ENCODE measurements at regions not wholly inside any gene's neighbourhood (a gene's known extent, or its start where the extent isn't known, plus 50 kb on each side); places are given as distances from the start of the nearest gene placed in this dataset.

DNA sequence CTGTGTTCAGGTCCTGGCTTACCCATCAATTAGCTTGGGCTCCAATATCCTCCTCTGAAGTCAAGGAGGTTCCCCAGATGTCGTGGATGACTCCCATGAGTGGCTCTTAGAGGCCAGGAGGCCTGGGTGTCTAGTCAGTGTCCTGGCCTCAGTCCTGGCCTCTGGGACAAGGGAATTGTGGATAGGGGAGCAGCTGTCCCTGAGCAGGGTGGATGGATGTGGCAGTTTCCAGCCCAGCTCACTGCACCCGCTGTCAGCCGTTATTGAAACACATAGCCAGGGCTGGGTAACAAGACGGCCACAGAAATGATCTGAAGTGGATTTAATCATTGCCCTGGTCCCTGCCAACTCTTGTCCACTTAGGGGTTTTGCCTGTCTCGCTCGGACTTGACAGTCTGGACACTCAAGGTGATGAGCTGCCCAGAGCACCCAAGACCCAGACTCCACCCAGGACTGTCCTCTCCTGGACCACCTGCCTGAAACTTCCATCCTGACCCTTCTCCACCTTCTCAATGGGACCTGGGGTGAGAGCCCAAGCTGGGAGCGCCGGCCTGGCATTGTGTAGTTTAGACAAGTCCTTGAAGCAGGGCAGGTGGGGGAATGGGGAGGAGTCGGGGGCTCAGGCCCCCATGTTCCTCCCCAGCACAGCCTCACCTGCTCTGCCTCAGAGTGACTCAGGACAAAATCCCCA lies 182.1 kb upstream of the SDK2 start:
- Histone ChIP-seq H4K91ac (replicated peaks; ENCODE audit: insufficient read length, low read length) (no peak overlapping the region), H2BK5ac (ENCODE audit: low read depth, low read length) (peak overlapping the region; percentile 18; the same call in 1 of the 2 replicates), H3K79me2 (ENCODE audit: control insufficient read depth in 1 of 2, insufficient read depth in 2 of 2, low read length in 2 of 2) (no peaks in the 10 kb centered on the region), H3K36me3 (ENCODE audit: control insufficient read depth in 2 of 4, insufficient read depth in 4 of 4, low read length in 3 of 4) (no peaks in the 10 kb centered on the region), H3K23ac (ENCODE audit: insufficient read length) (no peak overlapping the region), H4K5ac (ENCODE audit: insufficient read length, low read depth, low read length) (no peak overlapping the region), H3K79me1 (ENCODE audit: low read depth, low read length) (no peaks in the 10 kb centered on the region), H4K8ac (ENCODE audit: extremely low read depth, insufficient read depth, low read length) (no peak overlapping the region), H4K20me1 (replicated peaks in 1 of 2; ENCODE audit: control insufficient read depth in 1 of 2, insufficient read depth in 2 of 2, low read length in 2 of 2) (no peaks in the 10 kb centered on the region), H3K23me2 (ENCODE audit: low read depth, low read length) (no peaks in the 10 kb centered on the region), H2BK15ac (ENCODE audit: low read length) (0 out of 2 replicates have a peak overlapping the region, but pooled peaks have one; percentile 31), H3K27ac (ENCODE audit: low read depth, low read length) (no peak overlapping the region), H3K4ac (replicated peaks; ENCODE audit: insufficient read length, low read depth, low read length) (no peak overlapping the region), H3K9ac (replicated peaks in 1 of 4; ENCODE audit: extremely low read depth in 1 of 4, low read depth in 3 of 4, low read length in 3 of 4) (no peak overlapping the region), H3K14ac (ENCODE audit: insufficient read length) (no peak overlapping the region), H2BK12ac (ENCODE audit: low read depth, low read length) (peak overlapping the region; percentile 75; the same call in 1 of the 2 replicates), H3K27me3 (replicated peaks in 1 of 4; ENCODE audit: control insufficient read depth in 3 of 4, extremely low read depth in 1 of 4, insufficient read depth in 3 of 4, low read length in 3 of 4) (peaks cover 0 to 39% (median 23%) of the 10 kb centered on the region in 4 experiments; a peak in 6 of 7 replicates), H3K4me1 (replicated peaks in 1 of 4; ENCODE audit: control insufficient read depth in 3 of 4, insufficient read depth in 4 of 4, low read length in 3 of 4) (peaks cover 0 to 16% (median 9%) of the 10 kb centered on the region in 4 experiments; a peak in 6 of 7 replicates), H2BK120ac (replicated peaks; ENCODE audit: low read depth, low read length) (no peak overlapping the region), H3K18ac (ENCODE audit: extremely low read depth, low read length) (peak overlapping the region; percentile 48), H3K56ac (replicated peaks; ENCODE audit: insufficient read length, low read depth, low read length) (no peak overlapping the region), H2AFZ (ENCODE audit: low read length) (no peak overlapping the region), H2BK20ac (ENCODE audit: low read length) (peak overlapping the region; percentile 82; the same call in 1 of the 2 replicates), H3K4me2 (ENCODE audit: insufficient read depth in 1 of 2, low read depth in 2 of 2, low read length in 2 of 2) (no peak overlapping the region), H3K9me3 (ENCODE audit: insufficient read depth in 2 of 2, low read depth in 1 of 2, low read length in 1 of 2) (no peaks in the 10 kb centered on the region), H2AK5ac (ENCODE audit: low read depth, low read length) (peak overlapping the region; percentile 65; the same call in 1 of the 2 replicates), H3K4me3 (ENCODE audit: extremely low read depth in 1 of 4, insufficient read depth in 2 of 4, low read depth in 3 of 4, low read length in 4 of 4) (no peak overlapping the region)
- POLR2A ChIA-PET (ENCODE audit: partially characterized antibody) = no interaction called here
- no peak for DNase-seq (ENCODE audit: low read depth in 1 of 2, low spot score in 2 of 2)
- CTCF ChIA-PET (ENCODE audit: partially characterized antibody) = interaction anchor here (0.7 to 2.9 kb wide), 4 partner anchors 12 to 180 kb away, joined by 3 to 8 read pairs (median 6); no protein-coding TSS in a partner anchor
- no peak for FAIRE-seq
- TF ChIP-seq CHD2 (IDR thresholded peaks at IDR 0.05; ENCODE audit: low read length) = no peak
- no peak for TF ChIP-seq SP2 (IDR thresholded peaks at IDR 0.05; ENCODE audit: low read length)
- no peak for TF ChIP-seq JUN (IDR thresholded peaks at IDR 0.05; ENCODE audit: low read depth, low read length)
- no peak for TF ChIP-seq TAF7 (optimal IDR thresholded peaks at IDR 0.05; ENCODE audit: borderline replicate concordance, low read depth, low read length)
- TF ChIP-seq RXRA (IDR thresholded peaks at IDR 0.05; ENCODE audit: insufficient read depth, low read depth, low read length) = no peak
- TF ChIP-seq BRCA1 (IDR thresholded peaks at IDR 0.05; ENCODE audit: low read depth, low read length) = no peak
- TF ChIP-seq, protein P1, sequence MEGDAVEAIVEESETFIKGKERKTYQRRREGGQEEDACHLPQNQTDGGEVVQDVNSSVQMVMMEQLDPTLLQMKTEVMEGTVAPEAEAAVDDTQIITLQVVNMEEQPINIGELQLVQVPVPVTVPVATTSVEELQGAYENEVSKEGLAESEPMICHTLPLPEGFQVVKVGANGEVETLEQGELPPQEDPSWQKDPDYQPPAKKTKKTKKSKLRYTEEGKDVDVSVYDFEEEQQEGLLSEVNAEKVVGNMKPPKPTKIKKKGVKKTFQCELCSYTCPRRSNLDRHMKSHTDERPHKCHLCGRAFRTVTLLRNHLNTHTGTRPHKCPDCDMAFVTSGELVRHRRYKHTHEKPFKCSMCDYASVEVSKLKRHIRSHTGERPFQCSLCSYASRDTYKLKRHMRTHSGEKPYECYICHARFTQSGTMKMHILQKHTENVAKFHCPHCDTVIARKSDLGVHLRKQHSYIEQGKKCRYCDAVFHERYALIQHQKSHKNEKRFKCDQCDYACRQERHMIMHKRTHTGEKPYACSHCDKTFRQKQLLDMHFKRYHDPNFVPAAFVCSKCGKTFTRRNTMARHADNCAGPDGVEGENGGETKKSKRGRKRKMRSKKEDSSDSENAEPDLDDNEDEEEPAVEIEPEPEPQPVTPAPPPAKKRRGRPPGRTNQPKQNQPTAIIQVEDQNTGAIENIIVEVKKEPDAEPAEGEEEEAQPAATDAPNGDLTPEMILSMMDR (IDR thresholded peaks at IDR 0.05; ENCODE audit: control extremely low read depth in 1 of 3, insufficient read depth in 1 of 3, low read depth in 1 of 3, low read length in 3 of 3) = no peak
- no peak for TF ChIP-seq JUND (IDR thresholded peaks at IDR 0.05; ENCODE audit: low read length)
- no peak for TF ChIP-seq CTBP2 (IDR thresholded peaks at IDR 0.05; ENCODE audit: borderline replicate concordance, insufficient read depth, insufficient read length, low read length)
- no peak for TF ChIP-seq CREB1 (IDR thresholded peaks at IDR 0.05)
- TF ChIP-seq SP4 (IDR thresholded peaks at IDR 0.05; ENCODE audit: low read length) = no peak
- WGBS, 2 experiments (ENCODE audit: extremely low coverage in 1 of 2, insufficient coverage in 1 of 2, insufficient read length in 1 of 2, insufficient replicate concordance in 2 of 2, low coverage in 1 of 2, low lambda C conversion rate in 2 of 2, missing lambda C conversion rate in 1 of 2) = 90% methylated on average over 9 of the region's 9 CpGs; no CpG with 5 or more reads in 1 of the 2 experiments
